ENCODE measurements at regions not wholly inside any gene's neighbourhood (a gene's known extent, or its start where the extent isn't known, plus 50 kb on each side); places are given as distances from the start of the nearest gene placed in this dataset.

- intact Hi-C loops (cut with DNase I) = no loop called here
- H3K4me3 ChIP-seq = no peak overlapping the region
- TF ChIP-seq CTCF (IDR thresholded peaks at IDR 0.05) = no peak
- no peak for ATAC-seq
- no peaks in the 10 kb centered on the region for H3K9me3 ChIP-seq
- DNase-seq = no peak
- H3K36me3 ChIP-seq = no peaks in the 10 kb centered on the region
- no peaks in the 10 kb centered on the region for H3K27me3 ChIP-seq (ENCODE audit: low read depth)
- H3K27ac ChIP-seq = no peak overlapping the region
- peaks cover 9% of the 10 kb centered on the region for H3K4me1 ChIP-seq
These were observed 266.8 kb upstream of the PARD3B start for GRCh38 chr2:204278454-204278853.

GRCh38 chr2:204279819-204280218, 265.5 kb upstream of the PARD3B start:
- Histone ChIP-seq H3K36me3 (no peaks in the 10 kb centered on the region), H3K9me3 (no peaks in the 10 kb centered on the region), H3K27me3 (ENCODE audit: low read depth) (no peaks in the 10 kb centered on the region), H3K4me1 (peaks cover 1% of the 10 kb centered on the region), H3K4me3 (no peak overlapping the region), H3K27ac (no peak overlapping the region)
- no peak for TF ChIP-seq CTCF (IDR thresholded peaks at IDR 0.05)
- no peak for DNase-seq
- no peak for ATAC-seq
- intact Hi-C loops (cut with DNase I) = no loop called here

GRCh38 chr2:204280262-204280668, 265.0 kb upstream of the PARD3B start:
- ATAC-seq = no peak
- Histone ChIP-seq H3K9me3 (no peaks in the 10 kb centered on the region), H3K36me3 (no peaks in the 10 kb centered on the region), H3K4me3 (no peak overlapping the region), H3K4me1 (no peaks in the 10 kb centered on the region), H3K27me3 (ENCODE audit: low read depth) (no peaks in the 10 kb centered on the region), H3K27ac (no peak overlapping the region)
- no peak for DNase-seq
- intact Hi-C loops (cut with DNase I) = no loop called here
- no peak for TF ChIP-seq CTCF (IDR thresholded peaks at IDR 0.05)

DNA sequence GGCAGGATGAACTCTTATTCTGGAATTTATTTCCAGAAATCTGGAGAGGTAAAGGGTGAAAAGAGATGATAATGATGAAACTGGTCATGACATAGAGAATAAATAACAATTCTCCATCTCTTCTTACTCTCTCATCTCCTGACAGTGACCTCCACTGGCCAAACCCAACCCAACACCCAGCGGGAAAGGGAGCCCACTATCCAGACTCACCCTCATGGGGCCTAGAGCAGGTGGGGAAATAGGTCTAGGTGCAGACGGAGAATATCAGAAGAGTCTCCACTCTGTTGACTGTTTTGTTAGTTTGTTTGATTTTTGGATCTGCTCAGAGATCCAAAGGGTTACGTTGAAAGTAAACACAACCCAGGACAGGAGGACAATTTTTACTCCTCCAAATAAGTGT, 263.2 kb upstream of the PARD3B start:
- H3K27me3 ChIP-seq (ENCODE audit: low read depth) = no peaks in the 10 kb centered on the region
- intact Hi-C loops (cut with DNase I) = no loop called here
- ATAC-seq (peak in 1 of 2 donors; percentile 9), DNase-seq (no peak)
- no peak overlapping the region for H3K27ac ChIP-seq
- no peaks in the 10 kb centered on the region for H3K9me3 ChIP-seq
- H3K4me1 ChIP-seq = no peaks in the 10 kb centered on the region
- no peak overlapping the region for H3K4me3 ChIP-seq
- no peak for TF ChIP-seq CTCF (IDR thresholded peaks at IDR 0.05)
- no peaks in the 10 kb centered on the region for H3K36me3 ChIP-seq

DNA sequence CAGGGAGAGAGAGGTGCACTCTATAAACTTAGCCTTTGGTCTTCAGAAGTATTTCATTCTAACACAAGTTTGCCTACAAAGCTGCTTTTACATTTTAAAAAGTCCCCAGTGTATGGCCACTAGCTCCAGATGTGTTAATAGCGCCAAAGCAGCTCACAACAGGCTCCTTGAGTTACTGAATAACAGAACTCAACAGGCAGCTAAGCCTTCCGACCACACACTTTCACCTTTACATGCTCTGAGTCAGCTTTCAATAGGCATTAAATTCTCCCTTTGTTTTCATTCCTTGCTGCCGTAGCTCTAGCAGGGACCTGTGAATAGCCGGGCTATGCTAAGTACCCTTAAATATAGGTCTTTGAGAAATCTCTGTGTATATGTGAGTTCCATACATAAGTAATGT, 262.8 kb upstream of the PARD3B start:
- ATAC-seq (peak; percentile 76 to 93), DNase-seq (no peak)
- no peaks in the 10 kb centered on the region for H3K27me3 ChIP-seq (ENCODE audit: low read depth)
- no peak overlapping the region for H3K27ac ChIP-seq
- H3K9me3 ChIP-seq = no peaks in the 10 kb centered on the region
- H3K4me3 ChIP-seq = no peak overlapping the region
- no peaks in the 10 kb centered on the region for H3K4me1 ChIP-seq
- no peaks in the 10 kb centered on the region for H3K36me3 ChIP-seq
- TF ChIP-seq CTCF (IDR thresholded peaks at IDR 0.05) = no peak
- intact Hi-C loops (cut with DNase I) = no loop called here

GRCh38 chr2:204289066-204289465, 256.2 kb upstream of the PARD3B start:
- H3K4me1 ChIP-seq = peaks cover 4% of the 10 kb centered on the region
- no peak overlapping the region for H3K27ac ChIP-seq
- H3K36me3 ChIP-seq = no peaks in the 10 kb centered on the region
- no peaks in the 10 kb centered on the region for H3K9me3 ChIP-seq
- no peak for DNase-seq
- no peak overlapping the region for H3K4me3 ChIP-seq
- intact Hi-C loops (cut with DNase I) = no loop called here
- H3K27me3 ChIP-seq (ENCODE audit: low read depth) = no peaks in the 10 kb centered on the region
- ATAC-seq = no peak
- TF ChIP-seq CTCF (IDR thresholded peaks at IDR 0.05) = no peak
